ENCODE measurements at regions not wholly inside any gene's neighbourhood (a gene's known extent, or its start where the extent isn't known, plus 50 kb on each side); places are given as distances from the start of the nearest gene placed in this dataset.

DNA sequence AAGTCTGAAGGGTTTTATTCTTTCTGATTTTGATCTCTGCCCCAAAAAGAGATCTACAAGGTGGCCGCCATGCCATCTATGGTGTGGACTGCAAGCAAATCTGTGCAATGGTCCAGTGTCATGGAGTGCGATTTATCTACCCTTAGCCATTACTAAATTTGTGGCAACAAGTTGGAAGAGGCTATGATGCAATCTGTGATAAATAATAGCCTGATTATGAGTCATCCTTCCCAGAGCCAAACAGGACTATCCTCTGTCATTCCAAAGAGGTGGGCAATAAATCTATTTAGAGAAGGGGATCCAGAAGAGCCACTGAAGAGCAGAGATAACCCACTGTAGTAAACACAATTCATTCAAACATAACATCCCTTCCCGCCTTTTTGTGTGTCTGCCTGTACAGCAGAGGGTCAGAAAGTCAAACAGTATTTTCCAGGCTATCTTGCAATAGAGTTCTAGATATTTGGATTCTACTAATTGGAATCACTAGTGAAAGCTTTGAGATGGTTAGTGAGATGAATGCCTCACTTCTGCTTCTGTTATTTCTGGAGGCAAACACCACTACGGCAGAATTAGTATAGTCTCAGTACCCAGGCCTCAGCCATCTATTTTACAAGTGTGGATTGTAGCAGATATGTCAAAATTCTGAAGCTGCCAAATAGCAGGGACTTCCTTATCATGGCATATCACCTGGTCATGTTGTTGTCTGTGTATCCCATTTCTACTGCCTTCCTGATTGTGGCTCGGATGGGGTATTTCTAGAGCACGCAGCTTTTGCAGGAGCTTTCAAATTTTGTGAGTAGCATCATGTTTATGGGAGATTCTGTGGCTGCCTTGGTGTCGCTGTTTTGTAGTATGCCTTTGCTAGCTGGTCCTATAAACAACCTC, 192.0 kb downstream of the SMIM20 start:
- Histone ChIP-seq H3K4me3 (no peak overlapping the region), H3K9me3 (no peaks in the 10 kb centered on the region), H3K36me3 (no peaks in the 10 kb centered on the region), H3K4me1 (peaks cover 12% of the 10 kb centered on the region), H3K27ac (peak overlapping the region; percentile 3), H3K27me3 (no peaks in the 10 kb centered on the region)
- peak in 1 of 2 donors; percentile 63 for TF ChIP-seq POLR2AphosphoS5 (IDR thresholded peaks at IDR 0.05; ENCODE audit: insufficient read depth in 1 of 2, low read depth in 1 of 2)
- no peak for TF ChIP-seq CTCF (IDR thresholded peaks at IDR 0.05)
- no peak for DNase-seq (ENCODE audit: extremely low spot score in 2 of 2)
- intact Hi-C loops (cut with DNase I) = no loop called here

DNA sequence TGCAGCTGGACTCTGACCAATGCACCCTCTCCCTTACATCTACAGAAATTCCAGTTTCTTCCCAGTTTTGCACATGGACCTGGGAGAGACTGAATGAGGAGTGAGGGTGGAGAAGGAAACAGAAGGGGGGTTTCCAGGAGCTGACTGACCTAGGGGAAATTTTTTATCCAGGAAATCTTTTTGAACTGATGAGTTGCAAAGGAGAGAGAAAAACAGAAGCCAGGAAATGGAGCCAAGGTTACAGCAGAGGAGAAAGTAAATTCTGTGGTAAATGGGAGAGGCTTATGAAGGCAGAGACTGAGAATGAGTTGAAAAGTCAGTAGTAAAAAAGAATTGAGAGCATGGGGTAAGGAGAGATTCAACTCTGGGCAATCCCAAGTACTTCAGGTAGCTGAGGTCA, 192.8 kb downstream of the SMIM20 start:
- Histone ChIP-seq H3K4me1 (peaks cover 12% of the 10 kb centered on the region), H3K36me3 (no peaks in the 10 kb centered on the region), H3K27ac (peak overlapping the region; percentile 3), H3K9me3 (no peaks in the 10 kb centered on the region), H3K27me3 (no peaks in the 10 kb centered on the region), H3K4me3 (no peak overlapping the region)
- no peak for TF ChIP-seq CTCF (IDR thresholded peaks at IDR 0.05)
- TF ChIP-seq POLR2A (IDR thresholded peaks at IDR 0.05) = no peak
- no peak for TF ChIP-seq POLR2AphosphoS5 (IDR thresholded peaks at IDR 0.05; ENCODE audit: insufficient read depth in 1 of 2, low read depth in 1 of 2)
- intact Hi-C loops (cut with DNase I) = no loop called here
- no peak for DNase-seq (ENCODE audit: extremely low spot score in 2 of 2)

DNA sequence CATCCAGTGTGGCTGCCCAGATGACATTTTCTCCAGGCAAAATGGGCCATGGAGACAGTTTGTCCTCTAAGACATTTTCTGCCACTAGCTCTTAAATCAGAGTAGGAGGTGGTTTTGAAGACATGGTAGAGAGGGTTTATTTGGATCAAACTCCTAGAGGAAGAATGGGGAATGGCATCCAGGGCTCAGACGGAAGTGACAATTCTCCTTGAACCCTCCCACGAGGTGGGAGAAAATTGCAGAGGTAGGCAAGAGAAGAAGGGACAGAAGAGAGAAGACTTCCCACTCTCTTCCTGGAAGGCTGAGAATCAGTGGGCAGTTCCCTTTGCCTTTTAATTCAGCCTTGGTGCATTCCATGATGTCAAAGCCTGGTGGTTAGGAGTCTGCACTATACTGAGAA, 194.0 kb downstream of the SMIM20 start:
- TF ChIP-seq POLR2A (IDR thresholded peaks at IDR 0.05) = no peak
- no peak for TF ChIP-seq POLR2AphosphoS5 (IDR thresholded peaks at IDR 0.05; ENCODE audit: insufficient read depth in 1 of 2, low read depth in 1 of 2)
- TF ChIP-seq CTCF (IDR thresholded peaks at IDR 0.05) = no peak
- H3K4me1 ChIP-seq = peaks cover 12% of the 10 kb centered on the region
- no peaks in the 10 kb centered on the region for H3K27me3 ChIP-seq
- H3K27ac ChIP-seq = no peak overlapping the region
- no peaks in the 10 kb centered on the region for H3K36me3 ChIP-seq
- no peaks in the 10 kb centered on the region for H3K9me3 ChIP-seq
- H3K4me3 ChIP-seq = no peak overlapping the region
- intact Hi-C loops (cut with DNase I) = no loop called here
- DNase-seq (ENCODE audit: extremely low spot score in 2 of 2) = no peak

DNA sequence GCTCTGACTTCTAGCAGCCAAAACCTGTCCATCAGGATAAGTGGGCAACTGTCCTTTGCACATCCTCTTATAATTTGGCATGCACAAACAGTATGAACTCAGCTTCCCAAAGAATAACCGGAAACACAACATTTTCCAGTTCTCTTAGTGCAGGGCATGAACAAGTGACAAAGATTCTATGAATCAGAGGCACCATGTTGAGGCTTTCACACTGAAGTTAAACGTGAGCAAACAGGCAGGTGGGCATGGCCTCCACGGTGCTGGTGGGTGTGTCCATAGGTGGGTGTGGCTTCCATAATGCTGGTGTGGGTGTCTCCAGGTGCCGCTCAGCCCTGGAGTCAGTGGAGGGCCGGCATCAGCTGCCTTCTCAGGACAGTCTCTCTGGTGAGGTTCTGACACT, 196.5 kb downstream of the SMIM20 start:
- no peak overlapping the region for H3K27ac ChIP-seq
- TF ChIP-seq POLR2A (IDR thresholded peaks at IDR 0.05) (no peak), POLR2AphosphoS5 (IDR thresholded peaks at IDR 0.05; ENCODE audit: insufficient read depth in 1 of 2, low read depth in 1 of 2) (no peak)
- H3K4me3 ChIP-seq = no peak overlapping the region
- intact Hi-C loops (cut with DNase I) = no loop called here
- no peak for DNase-seq (ENCODE audit: extremely low spot score in 2 of 2)
- no peaks in the 10 kb centered on the region for H3K9me3 ChIP-seq
- no peaks in the 10 kb centered on the region for H3K36me3 ChIP-seq
- peaks cover 12% of the 10 kb centered on the region for H3K4me1 ChIP-seq
- no peaks in the 10 kb centered on the region for H3K27me3 ChIP-seq

DNA sequence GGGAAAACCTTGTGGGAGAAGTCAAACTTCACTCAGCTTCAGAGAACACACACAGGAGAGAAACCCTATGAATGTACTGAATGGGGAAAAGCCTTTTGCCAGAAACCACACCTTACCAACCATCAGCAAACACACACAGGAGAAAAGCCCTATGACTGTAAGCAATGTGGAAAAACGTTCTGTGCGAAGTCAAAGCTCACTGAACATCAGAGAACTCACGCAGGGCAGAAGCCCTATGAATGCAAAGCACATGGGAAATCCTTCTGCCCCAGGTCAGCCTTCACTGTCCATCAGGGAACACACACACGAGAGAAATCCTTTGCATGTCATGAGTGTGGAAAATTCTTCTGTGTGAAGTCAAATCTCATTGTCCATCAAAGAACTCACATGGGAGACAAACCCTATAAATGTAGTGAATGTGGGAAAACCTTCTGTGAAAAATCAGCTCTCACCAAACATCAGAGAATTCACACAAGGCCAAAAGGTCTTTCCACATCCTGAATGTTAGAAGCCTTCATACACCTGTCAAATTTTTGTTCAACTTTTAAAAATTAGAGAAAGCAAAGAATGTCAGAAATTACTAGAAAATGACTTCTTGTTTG, 199.4 kb downstream of the SMIM20 start:
- DNase-seq (ENCODE audit: extremely low spot score in 2 of 2) = no peak
- intact Hi-C loops (cut with DNase I) = no loop called here
- Histone ChIP-seq H3K4me1 (no peaks in the 10 kb centered on the region), H3K27ac (no peak overlapping the region), H3K9me3 (no peaks in the 10 kb centered on the region), H3K27me3 (no peaks in the 10 kb centered on the region), H3K4me3 (no peak overlapping the region), H3K36me3 (no peaks in the 10 kb centered on the region)
- TF ChIP-seq POLR2A (IDR thresholded peaks at IDR 0.05) (no peak), CTCF (IDR thresholded peaks at IDR 0.05) (no peak), POLR2AphosphoS5 (IDR thresholded peaks at IDR 0.05; ENCODE audit: insufficient read depth in 1 of 2, low read depth in 1 of 2) (no peak)

Measured in vagina (tissue), 2 donors.